Sigmoid colon (tissue), 4 donors: ENCODE measurements at regions not wholly inside any gene's neighbourhood (a gene's known extent, or its start where the extent isn't known, plus 50 kb on each side); places are given as distances from the start of the nearest gene placed in this dataset.

Experiments used
- CTCF ChIP-seq, 4 experiments: fragments of 450-650 bp in 3 of 4; fragments of 200-600 bp in 1 of 4; IDR thresholded peaks; one replicate each; pipeline ENCODE4 v1.5.1; 2016 to 2019; ENCODE audit warnings: antibody characterized with exemption in 4 of 4, mild to moderate bottlenecking in 3 of 4, moderate library complexity in 2 of 4
- EP300 ChIP-seq, 4 donors: sonication (generic); formaldehyde crosslinking; IDR thresholded peaks; one replicate each; pipeline ENCODE4 v1.6.1; 2017; ENCODE audit warnings: antibody characterized with exemption in 4 of 4
- POLR2A ChIP-seq, 2 donors: fragments of 450-650 bp; IDR thresholded peaks; one replicate each; pipeline ENCODE4 v1.6.1; 2016; ENCODE audit warnings: antibody characterized with exemption in 2 of 2, mild to moderate bottlenecking in 2 of 2, moderate library complexity in 2 of 2
- POLR2AphosphoS5 ChIP-seq, 4 donors: sonication (generic); formaldehyde crosslinking; IDR thresholded peaks; one replicate each; pipeline ENCODE4 v1.6.1; 2017; ENCODE audit warnings: antibody characterized with exemption in 4 of 4

- TF ChIP-seq POLR2AphosphoS5 (IDR thresholded peaks at IDR 0.05) (no peak), CTCF (IDR thresholded peaks at IDR 0.05) (no peak), POLR2A (IDR thresholded peaks at IDR 0.05) (no peak), EP300 (IDR thresholded peaks at IDR 0.05) (no peak)
Observed at GRCh38 chr4:55270481-55270880, 75.6 kb upstream of the SRD5A3 start.
